ENCODE measurements at regions not wholly inside any gene's neighbourhood (a gene's known extent, or its start where the extent isn't known, plus 50 kb on each side); places are given as distances from the start of the nearest gene placed in this dataset.

DNA sequence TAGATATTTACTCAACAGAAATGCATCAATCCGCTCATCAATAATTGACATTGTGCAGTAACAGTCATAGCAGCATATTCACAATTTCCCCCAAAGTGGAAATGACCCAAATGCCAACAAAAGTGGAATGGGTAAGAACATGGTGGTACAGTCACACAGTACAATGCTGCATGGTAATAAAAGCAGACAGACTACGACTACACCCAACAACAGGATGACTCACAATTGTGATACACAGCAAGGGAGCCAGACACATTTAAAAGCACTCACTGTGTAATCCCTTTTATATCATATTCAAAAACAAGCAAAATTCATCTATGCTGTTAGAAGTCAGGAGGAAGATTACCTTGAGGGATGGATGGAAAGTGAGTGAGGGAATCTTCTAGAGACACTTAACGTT, 76.5 kb upstream of the NUDT7 start:
- Histone ChIP-seq H3F3A (ENCODE audit: insufficient read depth, low read length) (no peaks in the 10 kb centered on the region), H3K27me3 (replicated peaks; ENCODE audit: insufficient read depth, low read length) (no peaks in the 10 kb centered on the region), H3K79me2 (ENCODE audit: low read length) (no peaks in the 10 kb centered on the region), H2AFZ (ENCODE audit: low read length) (no peak overlapping the region), H3K27ac (ENCODE audit: low read length) (no peak overlapping the region), H4K20me1 (ENCODE audit: insufficient read depth, low read length) (no peaks in the 10 kb centered on the region), H3K9ac (ENCODE audit: low read length) (no peak overlapping the region), H3K4me2 (ENCODE audit: low read depth, low read length) (no peak overlapping the region), H3K9me3 (replicated peaks; ENCODE audit: insufficient read depth, low read length) (no peaks in the 10 kb centered on the region), H3K9me2 (replicated peaks; ENCODE audit: insufficient read depth, low read length) (no peaks in the 10 kb centered on the region), H3K36me3 (replicated peaks; ENCODE audit: insufficient read depth, low read length) (no peaks in the 10 kb centered on the region), H3K4me3 (ENCODE audit: low read length) (no peak overlapping the region), H3K4me1 (ENCODE audit: low read length) (no peaks in the 10 kb centered on the region)
- TF ChIP-seq EZH2phosphoT487 (IDR thresholded peaks at IDR 0.05; ENCODE audit: low read length), result no peak
- TF ChIP-seq CTCF (IDR thresholded peaks at IDR 0.05; ENCODE audit: low read length), result no peak
- no peak for TF ChIP-seq EZH2 (optimal IDR thresholded peaks at IDR 0.05; ENCODE audit: low read depth, low read length)
- DNase-seq, result no peak

- Histone ChIP-seq H3K9me3 (replicated peaks; ENCODE audit: insufficient read depth, low read length) (no peaks in the 10 kb centered on the region), H3F3A (ENCODE audit: insufficient read depth, low read length) (no peaks in the 10 kb centered on the region), H2AFZ (ENCODE audit: low read length) (no peak overlapping the region), H3K4me1 (ENCODE audit: low read length) (no peaks in the 10 kb centered on the region), H3K27ac (ENCODE audit: low read length) (no peak overlapping the region), H3K4me3 (ENCODE audit: low read length) (no peak overlapping the region), H3K79me2 (ENCODE audit: low read length) (no peaks in the 10 kb centered on the region), H3K36me3 (replicated peaks; ENCODE audit: insufficient read depth, low read length) (no peaks in the 10 kb centered on the region), H3K9me2 (replicated peaks; ENCODE audit: insufficient read depth, low read length) (no peaks in the 10 kb centered on the region), H3K27me3 (replicated peaks; ENCODE audit: insufficient read depth, low read length) (no peaks in the 10 kb centered on the region), H3K4me2 (ENCODE audit: low read depth, low read length) (no peak overlapping the region), H4K20me1 (ENCODE audit: insufficient read depth, low read length) (no peaks in the 10 kb centered on the region), H3K9ac (ENCODE audit: low read length) (no peak overlapping the region)
- no peak for DNase-seq
- no peak for TF ChIP-seq CTCF (IDR thresholded peaks at IDR 0.05; ENCODE audit: low read length)
- TF ChIP-seq EZH2phosphoT487 (IDR thresholded peaks at IDR 0.05; ENCODE audit: low read length), result no peak
- no peak for TF ChIP-seq EZH2 (optimal IDR thresholded peaks at IDR 0.05; ENCODE audit: low read depth, low read length)
Measured at GRCh38 chr16:77647726-77648125, 74.6 kb upstream of the NUDT7 start.

DNA sequence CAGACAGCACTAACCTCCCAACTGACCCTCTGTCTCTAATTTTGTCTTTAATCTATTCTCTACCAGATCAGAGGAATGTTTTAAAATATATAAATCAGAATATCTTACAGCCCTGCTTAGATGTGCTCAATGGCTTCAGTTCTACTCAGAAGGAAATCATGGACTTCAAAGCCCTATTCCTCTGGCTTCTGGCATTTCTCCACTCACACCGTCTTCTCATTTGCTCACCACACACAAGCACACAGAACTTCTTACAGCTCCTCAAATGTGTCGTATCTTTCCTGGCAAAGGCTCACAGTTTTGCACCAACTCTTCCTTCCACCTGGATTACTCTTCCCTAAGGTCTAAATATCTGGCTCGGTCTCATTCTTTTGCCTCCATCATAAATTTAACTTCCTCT, 71.6 kb upstream of the NUDT7 start:
- no peaks in the 10 kb centered on the region for H3K27me3 ChIP-seq (replicated peaks; ENCODE audit: insufficient read depth, low read length)
- no peak overlapping the region for H3K4me2 ChIP-seq (ENCODE audit: low read depth, low read length)
- no peak overlapping the region for H3K27ac ChIP-seq (ENCODE audit: low read length)
- H3K36me3 ChIP-seq (replicated peaks; ENCODE audit: insufficient read depth, low read length), result no peaks in the 10 kb centered on the region
- no peaks in the 10 kb centered on the region for H4K20me1 ChIP-seq (ENCODE audit: insufficient read depth, low read length)
- no peaks in the 10 kb centered on the region for H3K9me3 ChIP-seq (replicated peaks; ENCODE audit: insufficient read depth, low read length)
- no peaks in the 10 kb centered on the region for H3K9me2 ChIP-seq (replicated peaks; ENCODE audit: insufficient read depth, low read length)
- no peak for DNase-seq
- H3K4me1 ChIP-seq (ENCODE audit: low read length), result no peaks in the 10 kb centered on the region
- no peak overlapping the region for H3K4me3 ChIP-seq (ENCODE audit: low read length)
- no peak for TF ChIP-seq EZH2 (optimal IDR thresholded peaks at IDR 0.05; ENCODE audit: low read depth, low read length)
- TF ChIP-seq EZH2phosphoT487 (IDR thresholded peaks at IDR 0.05; ENCODE audit: low read length), result no peak
- TF ChIP-seq CTCF (IDR thresholded peaks at IDR 0.05; ENCODE audit: low read length), result no peak
- no peak overlapping the region for H2AFZ ChIP-seq (ENCODE audit: low read length)
- no peaks in the 10 kb centered on the region for H3K79me2 ChIP-seq (ENCODE audit: low read length)
- H3F3A ChIP-seq (ENCODE audit: insufficient read depth, low read length), result no peaks in the 10 kb centered on the region
- no peak overlapping the region for H3K9ac ChIP-seq (ENCODE audit: low read length)
